WTC11 (cell line): ENCODE measurements at regions not wholly inside any gene's neighbourhood (a gene's known extent, or its start where the extent isn't known, plus 50 kb on each side); places are given as distances from the start of the nearest gene placed in this dataset.

ENCODE experiments used
- ATAC-seq: fragments of 200-7000 bp; cut with Tn5 transposase; 2 replicates; pipeline ENCODE4 v1.10.0; 2021; ENCODE audit warnings: mild to moderate bottlenecking, moderate library complexity
- CTCF ChIA-PET: fragments of 300-600 bp; sonication (Branson Sonifier 250); formaldehyde crosslinking; loops from one replicate; lab custom pipeline; 2021; ENCODE audit warnings: antibody characterized with exemption; lab: Charles Lee
- POLR2A ChIA-PET: fragments of 350-600 bp; sonication (Branson Sonifier 250); formaldehyde crosslinking; loops from one replicate; lab custom pipeline; 2021; ENCODE audit warnings: antibody characterized with exemption; lab: Charles Lee
- DNase-seq: peaks from one replicate; pipeline ENCODE4 v3.0.0; 2021; ENCODE audit warnings: low spot score
- H3K27ac Mint-ChIP-seq: 2 replicates; pipeline ENCODE4 v1.8.0; 2021; ENCODE audit warnings: mixed read lengths
- H3K27me3 Mint-ChIP-seq: 2 replicates; pipeline ENCODE4 v1.8.0; 2021; ENCODE audit warnings: low read depth, mild to moderate bottlenecking, moderate library complexity, mixed read lengths
- H3K36me3 Mint-ChIP-seq: 2 replicates; pipeline ENCODE4 v1.8.0; 2021; ENCODE audit warnings: mixed read lengths
- H3K4me1 Mint-ChIP-seq: 2 replicates; pipeline ENCODE4 v1.8.0; 2022; ENCODE audit warnings: mixed read lengths
- H3K4me3 Mint-ChIP-seq: 2 replicates; pipeline ENCODE4 v1.8.0; 2021; ENCODE audit warnings: mild to moderate bottlenecking, moderate library complexity, mixed read lengths
- H3K9me3 Mint-ChIP-seq: 2 replicates; pipeline ENCODE4 v1.8.0; 2021; ENCODE audit warnings: mixed read lengths
- ATF6 ChIP-seq: sonication (generic); formaldehyde crosslinking; IDR thresholded peaks from 2 replicates; pipeline ENCODE4 v1.8.1; 2023; ENCODE audit warnings: mild to moderate bottlenecking, missing genetic modification reagents
- CREB1 ChIP-seq: sonication (generic); formaldehyde crosslinking; IDR thresholded peaks from 2 replicates; pipeline ENCODE4 v1.8.0; 2023; ENCODE audit warnings: mild to moderate bottlenecking, missing genetic modification reagents
- CREM ChIP-seq: sonication (generic); formaldehyde crosslinking; IDR thresholded peaks from 2 replicates; pipeline ENCODE4 v1.8.1; 2022; ENCODE audit warnings: mild to moderate bottlenecking, missing genetic modification reagents, moderate library complexity
- EMX1 ChIP-seq: fragments of 250-450 bp; sonication (Bioruptor Pico); IDR thresholded peaks from 2 replicates; pipeline ENCODE4 v1.8.0; 2021; ENCODE audit warnings: mild to moderate bottlenecking
- ERG ChIP-seq: fragments of 250-450 bp; sonication (Bioruptor Pico); IDR thresholded peaks from 2 replicates; pipeline ENCODE4 v1.8.0; 2021; ENCODE audit warnings: mild to moderate bottlenecking
- ESRRA ChIP-seq: sonication (generic); formaldehyde crosslinking; IDR thresholded peaks from 2 replicates; pipeline ENCODE4 v1.8.1; 2022; ENCODE audit warnings: mild to moderate bottlenecking, missing genetic modification reagents, borderline replicate concordance
- KAT7 ChIP-seq: sonication (generic); formaldehyde crosslinking; IDR thresholded peaks from 2 replicates; pipeline ENCODE4 v1.8.1; 2023; ENCODE audit warnings: missing genetic modification reagents, mild to moderate bottlenecking, borderline replicate concordance
- NFE2L1 ChIP-seq: sonication (generic); formaldehyde crosslinking; IDR thresholded peaks from 2 replicates; pipeline ENCODE4 v1.8.1; 2023; ENCODE audit warnings: missing genetic modification reagents
- PREB ChIP-seq: sonication (generic); formaldehyde crosslinking; IDR thresholded peaks from 2 replicates; pipeline ENCODE4 v1.8.1; 2022; ENCODE audit warnings: mild to moderate bottlenecking, missing genetic modification reagents, moderate library complexity, borderline replicate concordance
- SMAD4 ChIP-seq: sonication (generic); formaldehyde crosslinking; IDR thresholded peaks from 2 replicates; pipeline ENCODE4 v1.8.0; 2022; ENCODE audit warnings: mild to moderate bottlenecking, missing genetic modification reagents
- SOX15 ChIP-seq: fragments of 250-450 bp; sonication (Bioruptor Pico); IDR thresholded peaks from 2 replicates; pipeline ENCODE4 v1.9.0; 2021; ENCODE audit warnings: mild to moderate bottlenecking
- SP1 ChIP-seq: sonication (generic); formaldehyde crosslinking; conservative IDR thresholded peaks from 2 replicates; pipeline ENCODE4 v1.8.1; 2022; ENCODE audit warnings: missing genetic modification reagents
- ZBTB43 ChIP-seq: sonication (generic); formaldehyde crosslinking; IDR thresholded peaks from 2 replicates; pipeline ENCODE4 v1.8.1; 2023; ENCODE audit warnings: mild to moderate bottlenecking, missing genetic modification reagents
- ZNF317 ChIP-seq: sonication (generic); formaldehyde crosslinking; IDR thresholded peaks from 2 replicates; pipeline ENCODE4 v1.8.1; 2023; ENCODE audit warnings: low read depth, mild to moderate bottlenecking, moderate library complexity, missing genetic modification reagents, borderline replicate concordance
- ZNF425 ChIP-seq: fragments of 250-450 bp; sonication (Bioruptor Pico); conservative IDR thresholded peaks from 2 replicates; pipeline ENCODE4 v1.9.0; 2021; ENCODE audit warnings: mild to moderate bottlenecking
- TF ChIP-seq, protein P1 (sequence below): sonication (generic); formaldehyde crosslinking; IDR thresholded peaks from 2 replicates; pipeline ENCODE4 v1.8.0; 2022; ENCODE audit warnings: missing genetic modification reagents
- TF ChIP-seq, protein P2 (sequence below): sonication (generic); formaldehyde crosslinking; IDR thresholded peaks from 2 replicates; pipeline ENCODE4 v1.8.0; 2022; ENCODE audit warnings: mild to moderate bottlenecking, missing genetic modification reagents

GRCh38 chr11:27886857-27887256, 186.6 kb upstream of the BDNF start:
- ChIA-PET CTCF (no interaction called here), POLR2A (no interaction called here)
- ATAC-seq (no peak), DNase-seq (no peak)
- no peak for TF ChIP-seq PREB (CRISPR knock-in tag)
- TF ChIP-seq ESRRA, result no peak
- no peak for TF ChIP-seq SP1
- TF ChIP-seq SMAD4 (CRISPR knock-in tag), result no peak
- no peak for TF ChIP-seq SOX15 (CRISPR knock-in tag)
- TF ChIP-seq, protein P1, sequence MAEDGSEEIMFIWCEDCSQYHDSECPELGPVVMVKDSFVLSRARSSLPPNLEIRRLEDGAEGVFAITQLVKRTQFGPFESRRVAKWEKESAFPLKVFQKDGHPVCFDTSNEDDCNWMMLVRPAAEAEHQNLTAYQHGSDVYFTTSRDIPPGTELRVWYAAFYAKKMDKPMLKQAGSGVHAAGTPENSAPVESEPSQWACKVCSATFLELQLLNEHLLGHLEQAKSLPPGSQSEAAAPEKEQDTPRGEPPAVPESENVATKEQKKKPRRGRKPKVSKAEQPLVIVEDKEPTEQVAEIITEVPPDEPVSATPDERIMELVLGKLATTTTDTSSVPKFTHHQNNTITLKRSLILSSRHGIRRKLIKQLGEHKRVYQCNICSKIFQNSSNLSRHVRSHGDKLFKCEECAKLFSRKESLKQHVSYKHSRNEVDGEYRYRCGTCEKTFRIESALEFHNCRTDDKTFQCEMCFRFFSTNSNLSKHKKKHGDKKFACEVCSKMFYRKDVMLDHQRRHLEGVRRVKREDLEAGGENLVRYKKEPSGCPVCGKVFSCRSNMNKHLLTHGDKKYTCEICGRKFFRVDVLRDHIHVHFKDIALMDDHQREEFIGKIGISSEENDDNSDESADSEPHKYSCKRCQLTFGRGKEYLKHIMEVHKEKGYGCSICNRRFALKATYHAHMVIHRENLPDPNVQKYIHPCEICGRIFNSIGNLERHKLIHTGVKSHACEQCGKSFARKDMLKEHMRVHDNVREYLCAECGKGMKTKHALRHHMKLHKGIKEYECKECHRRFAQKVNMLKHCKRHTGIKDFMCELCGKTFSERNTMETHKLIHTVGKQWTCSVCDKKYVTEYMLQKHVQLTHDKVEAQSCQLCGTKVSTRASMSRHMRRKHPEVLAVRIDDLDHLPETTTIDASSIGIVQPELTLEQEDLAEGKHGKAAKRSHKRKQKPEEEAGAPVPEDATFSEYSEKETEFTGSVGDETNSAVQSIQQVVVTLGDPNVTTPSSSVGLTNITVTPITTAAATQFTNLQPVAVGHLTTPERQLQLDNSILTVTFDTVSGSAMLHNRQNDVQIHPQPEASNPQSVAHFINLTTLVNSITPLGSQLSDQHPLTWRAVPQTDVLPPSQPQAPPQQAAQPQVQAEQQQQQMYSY (CRISPR knock-in tag), result no peak
- TF ChIP-seq EMX1 (CRISPR knock-in tag), result no peak
- no peak for TF ChIP-seq ZNF317 (CRISPR knock-in tag)
- TF ChIP-seq ZNF425, result no peak
- no peak for TF ChIP-seq KAT7 (CRISPR knock-in tag)
- TF ChIP-seq CREM (CRISPR knock-in tag), result no peak
- TF ChIP-seq, protein P2, sequence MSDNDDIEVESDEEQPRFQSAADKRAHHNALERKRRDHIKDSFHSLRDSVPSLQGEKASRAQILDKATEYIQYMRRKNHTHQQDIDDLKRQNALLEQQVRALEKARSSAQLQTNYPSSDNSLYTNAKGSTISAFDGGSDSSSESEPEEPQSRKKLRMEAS (CRISPR knock-in tag), result no peak
- TF ChIP-seq ERG (CRISPR knock-in tag), result no peak
- no peak for TF ChIP-seq ATF6 (CRISPR knock-in tag)
- TF ChIP-seq CREB1 (CRISPR knock-in tag), result no peak
- no peak for TF ChIP-seq ZBTB43 (CRISPR knock-in tag)
- no peak for TF ChIP-seq NFE2L1 (CRISPR knock-in tag)
- peaks cover 15% of the 10 kb centered on the region for H3K9me3 Mint-ChIP-seq
- no peak overlapping the region for H3K4me3 Mint-ChIP-seq
- H3K27ac Mint-ChIP-seq, result no peak overlapping the region
- peaks cover 5% of the 10 kb centered on the region for H3K4me1 Mint-ChIP-seq
- no peaks in the 10 kb centered on the region for H3K36me3 Mint-ChIP-seq
- H3K27me3 Mint-ChIP-seq, result peaks cover 23% of the 10 kb centered on the region
